NCI-H146 (cell line): ENCODE measurements at regions not wholly inside any gene's neighbourhood (a gene's known extent, or its start where the extent isn't known, plus 50 kb on each side); places are given as distances from the start of the nearest gene placed in this dataset.

ENCODE experiments used
- DNase-seq: peaks from one replicate; lab custom pipeline; 2025; lab: John Stamatoyannopoulos, UW

DNA sequence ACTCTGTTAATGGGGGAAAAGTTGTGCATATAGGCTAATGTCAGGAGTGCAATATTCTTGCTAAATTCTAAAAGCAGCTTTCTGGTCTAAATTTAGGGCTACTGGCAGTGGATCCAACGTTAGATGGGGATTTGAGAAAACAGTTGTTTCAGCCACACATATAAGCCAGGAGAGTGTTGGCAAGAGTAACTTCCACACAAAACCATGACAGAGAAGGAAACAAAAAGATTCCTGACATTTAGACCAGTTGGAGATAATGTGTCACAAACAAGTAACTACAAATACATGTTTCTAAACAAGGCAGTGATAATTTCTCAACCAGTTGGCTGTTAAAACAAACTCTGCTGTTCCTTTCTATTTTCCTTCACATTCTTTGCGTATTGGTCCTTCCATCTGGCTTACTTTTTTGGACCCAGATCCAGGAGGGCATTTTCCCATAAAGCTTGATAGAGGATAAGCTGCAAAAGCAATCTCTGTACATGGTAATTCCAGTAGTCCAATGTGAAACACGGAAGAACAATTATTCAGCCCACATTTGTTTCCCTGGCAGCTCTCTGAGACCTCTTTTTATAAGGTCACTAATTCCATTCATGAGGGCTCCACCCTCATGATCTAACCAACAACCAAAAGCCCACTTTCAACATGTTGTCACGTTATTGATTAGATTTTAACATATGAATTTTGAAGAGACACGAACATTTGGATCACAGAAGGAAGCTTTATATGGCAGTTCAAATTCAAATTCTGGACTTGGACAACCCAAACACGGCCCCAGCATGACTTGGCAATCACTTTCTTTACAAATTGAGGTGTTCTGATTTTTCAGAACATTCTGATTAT is 1888.6 kb downstream of the MRPL39 start:
- no peak for DNase-seq

DNA sequence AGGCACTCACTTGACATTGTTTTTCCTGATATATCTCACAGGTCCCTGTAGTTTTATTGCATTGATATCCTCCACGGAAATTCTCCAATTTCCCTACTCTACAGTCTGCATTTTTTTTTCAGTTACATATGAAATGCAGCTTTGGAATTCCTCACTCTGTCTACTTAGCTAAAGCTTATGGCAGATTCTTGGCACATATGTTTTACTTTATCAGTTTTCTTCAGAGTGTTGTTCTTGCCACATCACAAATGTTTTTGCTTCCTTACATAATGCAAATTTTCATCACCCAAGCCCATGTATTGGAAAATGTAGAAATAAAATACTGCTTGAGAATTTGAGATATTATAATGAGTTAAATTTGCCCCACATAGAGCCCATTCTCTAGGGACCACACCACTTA is 1895.1 kb downstream of the MRPL39 start:
- DNase-seq, result no peak

DNA sequence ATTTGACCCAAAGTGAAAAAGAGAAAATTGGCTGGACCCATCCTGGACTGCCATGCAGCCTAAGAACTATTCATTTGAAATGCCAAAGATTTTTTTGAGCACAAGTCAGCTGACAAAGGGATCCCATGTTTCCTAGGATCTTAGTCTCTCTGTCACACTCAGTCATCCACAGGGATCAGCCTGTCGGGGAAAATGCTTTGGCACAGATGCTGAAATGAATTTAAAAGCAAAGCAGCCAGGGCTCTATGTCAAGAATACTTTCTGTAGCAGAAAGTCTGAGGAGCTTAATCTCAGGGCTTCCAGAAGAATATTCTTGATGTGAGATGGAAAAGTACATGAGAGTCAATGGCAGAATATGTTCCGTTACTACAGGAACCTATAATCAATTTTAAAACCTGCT is 1900.8 kb downstream of the MRPL39 start:
- no peak for DNase-seq

DNA sequence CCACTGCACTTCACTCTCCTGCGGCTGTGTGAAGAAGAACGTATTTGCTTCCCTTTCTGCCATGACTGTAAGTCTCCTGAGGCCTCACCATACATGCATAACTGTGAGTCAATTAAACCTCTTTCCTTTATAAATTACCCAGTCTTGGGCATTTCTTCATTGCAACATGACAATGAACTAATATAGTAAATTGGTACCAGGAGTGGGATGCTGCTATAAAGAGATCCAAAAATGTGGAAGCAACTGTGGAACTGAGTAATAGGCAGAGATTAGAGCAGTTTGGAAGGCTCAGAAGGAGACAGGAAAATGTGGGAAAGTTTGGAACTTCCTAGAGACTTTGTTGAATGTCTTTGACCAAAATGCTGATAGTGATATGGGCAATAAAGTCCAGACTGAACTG is 1907.9 kb downstream of the MRPL39 start:
- no peak for DNase-seq

DNA sequence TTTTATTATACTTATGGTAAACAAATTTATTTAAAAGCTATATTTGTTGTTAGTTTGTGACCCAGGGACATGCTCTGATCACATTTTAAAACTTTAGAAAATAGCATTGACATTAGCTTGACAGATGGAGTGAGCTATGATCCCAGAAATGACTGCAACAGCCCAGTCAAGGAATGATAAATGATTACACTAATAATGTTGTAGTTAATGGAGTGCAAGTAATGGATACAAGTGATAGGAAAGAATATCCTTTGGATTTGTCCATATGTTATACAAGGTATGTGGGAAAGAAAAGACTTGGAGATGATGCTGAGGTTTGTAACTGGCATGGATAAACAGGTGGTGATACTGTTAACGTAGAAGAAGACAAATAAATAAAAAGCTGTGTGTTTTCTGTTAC is 1908.7 kb downstream of the MRPL39 start:
- no peak for DNase-seq

DNA sequence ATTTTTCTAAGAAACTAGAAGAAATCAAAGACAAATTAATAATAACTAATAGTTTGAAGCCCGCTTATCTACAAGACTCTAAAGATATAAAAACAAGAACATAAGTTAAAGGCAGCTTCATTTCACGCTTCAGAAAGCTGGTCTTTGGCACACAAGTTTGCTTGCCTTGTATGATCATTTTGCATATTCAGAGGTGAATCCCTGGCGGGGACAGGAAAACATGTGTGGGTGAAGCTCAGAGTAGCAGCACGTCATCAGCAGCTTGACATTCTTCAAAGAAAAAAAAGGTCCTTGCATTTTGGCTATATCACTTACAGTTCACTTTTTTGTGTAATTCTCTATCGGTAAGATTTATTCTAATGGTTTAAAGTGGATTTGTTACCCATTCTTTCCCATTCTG is 1911.8 kb downstream of the MRPL39 start:
- no peak for DNase-seq

DNA sequence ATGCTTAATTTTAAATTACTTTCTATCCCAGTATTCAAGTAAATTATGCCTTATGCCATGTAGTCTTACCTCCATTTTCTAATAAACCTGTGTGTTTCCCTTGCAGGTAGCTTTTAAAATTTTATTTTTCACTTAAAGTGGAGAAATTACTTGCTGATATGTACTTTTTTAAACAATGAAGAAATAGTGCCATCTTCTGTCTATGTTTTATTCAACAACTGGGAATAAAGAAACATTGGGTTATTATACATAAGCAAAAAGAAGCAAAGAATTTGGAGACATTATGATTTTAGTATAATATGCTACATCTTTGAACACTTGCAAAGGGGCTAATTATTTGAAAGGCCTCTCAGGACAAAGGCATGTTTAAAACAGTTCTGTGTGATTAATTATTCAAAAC is 1912.9 kb downstream of the MRPL39 start:
- peak; percentile 13 for DNase-seq

DNA sequence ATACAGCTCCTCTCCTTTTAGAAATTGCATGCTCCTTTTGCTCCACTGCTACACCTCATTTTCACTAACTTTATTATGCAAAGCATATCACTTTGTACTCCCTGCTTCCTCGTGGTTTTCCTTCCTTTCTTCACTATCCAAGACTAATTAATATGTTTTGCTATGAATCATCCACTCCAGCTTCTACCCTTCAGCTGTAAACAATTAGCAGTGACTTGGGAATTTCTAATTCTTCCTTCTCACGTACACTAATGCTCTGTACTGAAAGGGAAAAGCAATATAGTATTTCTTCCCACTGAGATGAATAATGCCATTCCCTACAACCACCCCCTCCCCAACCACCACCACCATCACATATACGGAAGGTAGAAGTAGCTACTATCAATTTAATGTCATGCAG is 1917.0 kb downstream of the MRPL39 start:
- DNase-seq, result no peak

DNA sequence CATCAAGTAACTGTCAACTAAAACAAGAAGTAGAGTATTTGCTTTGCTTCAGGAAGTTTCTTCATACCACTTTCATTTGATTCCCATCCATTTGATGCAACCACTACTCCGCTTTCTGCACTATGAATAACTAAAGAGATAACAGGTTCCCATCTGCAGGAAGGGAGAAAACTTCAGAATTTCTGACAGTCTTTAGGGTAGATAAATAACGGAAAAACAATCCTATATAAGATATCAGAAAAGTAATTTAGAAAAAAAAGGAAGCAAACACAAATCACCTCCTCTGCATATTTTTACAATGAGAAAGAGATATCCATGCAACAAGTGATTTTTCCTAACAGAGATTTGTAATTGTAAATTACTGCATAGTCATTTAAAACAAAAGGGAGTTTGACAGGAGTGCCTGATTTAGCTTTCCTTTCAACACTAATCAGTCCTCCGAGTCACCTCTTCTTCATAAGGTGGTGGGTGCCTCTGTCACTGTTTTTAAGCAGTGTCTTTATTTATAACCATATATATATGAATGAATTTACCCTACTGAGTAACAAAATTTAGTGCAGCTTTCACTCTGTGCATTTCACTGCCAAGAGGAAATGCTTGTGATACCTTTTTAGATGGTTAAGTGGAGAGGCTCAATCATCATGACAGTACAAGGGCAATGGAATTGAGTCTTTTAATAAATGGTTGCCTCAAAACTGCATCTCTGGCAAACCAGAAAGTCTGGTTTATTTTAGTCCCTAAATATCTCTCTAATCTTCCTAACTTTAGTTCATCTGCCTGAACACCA is 1920.4 kb downstream of the MRPL39 start:
- DNase-seq, result no peak

DNA sequence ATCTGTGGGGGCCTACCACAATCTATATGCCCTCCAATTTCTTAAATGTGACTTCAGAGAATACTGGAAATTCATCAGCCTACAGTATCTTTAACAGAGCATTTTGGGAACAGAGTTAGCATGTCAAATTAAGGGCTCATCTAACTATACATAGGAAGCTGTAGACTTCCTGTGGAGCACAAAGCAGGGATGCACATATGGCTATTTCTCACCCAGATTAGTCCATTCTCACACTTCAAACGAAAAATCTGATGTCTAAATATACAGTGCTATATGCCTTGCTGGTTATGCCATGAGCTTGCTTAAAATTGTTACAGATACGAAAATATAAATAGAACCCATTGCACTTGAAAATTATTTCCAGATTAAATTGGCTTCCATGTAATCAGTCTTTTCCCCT is 1922.8 kb downstream of the MRPL39 start:
- no peak for DNase-seq

DNA sequence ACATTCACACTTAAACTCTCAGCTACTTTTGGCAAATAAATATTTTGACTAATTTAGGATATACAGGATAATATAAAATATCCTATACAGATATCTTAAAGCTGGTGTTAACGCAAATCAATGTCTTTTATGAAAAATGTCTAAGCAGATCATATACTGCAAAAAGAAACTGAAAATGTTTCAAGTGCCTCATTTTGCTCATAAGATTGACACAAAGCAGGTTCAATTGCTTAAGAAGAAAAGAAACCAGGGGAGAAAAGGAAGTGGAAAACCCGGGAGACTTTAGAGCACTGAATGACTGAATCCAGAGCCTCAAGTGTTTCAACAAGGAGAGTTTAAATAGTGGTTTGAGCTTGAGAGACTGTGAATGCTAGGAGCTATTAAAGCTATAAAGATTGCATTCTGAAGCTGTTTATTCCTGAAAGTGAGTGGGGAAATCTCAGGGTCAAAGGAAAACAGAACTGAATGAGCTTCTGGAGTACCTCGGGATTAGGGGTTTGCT is 1943.0 kb downstream of the MRPL39 start:
- DNase-seq, result no peak

DNA sequence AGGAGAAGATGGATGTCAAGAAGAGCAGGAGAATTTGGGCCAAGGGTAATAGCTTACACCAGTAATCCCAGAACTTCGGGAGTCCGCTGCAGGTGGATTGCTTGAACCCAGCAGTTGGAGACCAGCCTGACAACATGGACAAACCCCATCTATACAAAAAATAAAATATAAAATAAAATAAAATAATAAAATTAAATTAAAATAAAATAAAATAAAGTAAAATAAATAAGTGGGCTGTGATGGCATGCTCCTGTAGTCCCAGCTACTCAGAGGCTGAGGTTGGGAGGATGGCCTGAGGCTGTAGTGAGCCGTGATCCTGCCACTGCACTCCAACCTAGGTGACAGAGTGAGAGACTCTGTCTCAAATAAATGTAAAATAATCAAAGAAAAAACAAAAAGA is 1946.7 kb downstream of the MRPL39 start:
- no peak for DNase-seq

DNA sequence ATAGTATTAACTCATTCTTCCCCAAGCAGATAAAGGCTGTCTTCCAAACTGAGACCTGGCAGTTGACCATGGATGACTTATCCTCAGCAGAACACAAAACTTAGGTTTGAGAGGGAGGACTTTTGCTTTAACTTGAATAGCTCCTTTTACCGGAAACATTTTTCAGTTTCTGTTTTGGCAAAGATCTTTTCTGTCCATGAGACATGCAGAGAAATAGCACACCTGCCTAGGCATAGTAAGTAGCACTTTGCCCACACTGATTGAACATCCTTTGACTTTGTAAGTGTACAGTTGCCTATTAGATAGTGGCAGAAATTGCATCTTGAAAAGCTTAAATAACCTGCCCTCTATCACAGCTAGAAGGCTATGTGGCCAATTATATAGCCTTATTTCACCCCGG is 1962.5 kb downstream of the MRPL39 start:
- DNase-seq, result no peak

DNA sequence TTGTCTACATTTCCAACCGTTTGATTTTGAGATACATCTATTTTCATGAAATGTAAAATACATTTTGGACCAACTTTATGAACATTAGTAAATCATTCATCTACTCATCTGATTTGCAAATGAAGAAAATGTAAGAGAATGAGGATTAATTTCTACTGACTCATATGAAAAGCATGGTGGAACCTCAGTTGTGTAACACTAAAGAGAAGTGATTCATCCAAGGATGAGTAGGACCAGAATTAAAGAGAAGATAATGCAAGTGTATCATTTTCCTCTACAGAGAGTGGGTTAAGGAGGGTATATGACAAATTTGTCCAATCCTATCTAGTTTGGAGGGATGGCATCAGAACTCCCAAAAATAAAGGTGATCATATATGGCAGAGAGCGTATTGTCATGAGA is 1967.6 kb downstream of the MRPL39 start:
- no peak for DNase-seq

DNA sequence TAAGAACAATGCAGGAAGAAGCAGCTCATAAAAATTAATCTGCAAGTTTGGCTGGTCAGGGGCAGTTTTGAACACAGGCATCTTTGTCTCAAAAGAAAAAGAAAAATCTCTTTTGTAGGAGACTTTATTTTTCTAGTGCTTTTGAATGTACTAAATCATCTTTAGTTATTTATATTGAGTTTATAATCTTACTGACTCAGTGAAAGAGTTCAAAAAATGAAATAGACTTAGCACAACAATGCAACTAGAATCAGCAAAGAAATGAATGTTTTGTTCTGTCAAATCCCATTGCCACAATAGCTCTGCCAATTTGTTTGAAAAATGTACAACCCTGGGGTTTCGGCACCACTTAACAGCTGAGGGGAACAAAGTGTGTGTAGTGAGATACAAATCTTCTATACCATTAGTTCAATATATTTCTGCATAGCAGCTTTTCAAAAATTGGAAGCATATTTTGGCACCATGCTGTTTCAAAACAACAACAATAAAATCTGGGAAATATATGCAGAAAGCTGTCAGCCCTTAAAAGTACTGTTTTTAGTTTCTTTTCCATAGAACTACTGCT is 1969.1 kb downstream of the MRPL39 start:
- no peak for DNase-seq

DNA sequence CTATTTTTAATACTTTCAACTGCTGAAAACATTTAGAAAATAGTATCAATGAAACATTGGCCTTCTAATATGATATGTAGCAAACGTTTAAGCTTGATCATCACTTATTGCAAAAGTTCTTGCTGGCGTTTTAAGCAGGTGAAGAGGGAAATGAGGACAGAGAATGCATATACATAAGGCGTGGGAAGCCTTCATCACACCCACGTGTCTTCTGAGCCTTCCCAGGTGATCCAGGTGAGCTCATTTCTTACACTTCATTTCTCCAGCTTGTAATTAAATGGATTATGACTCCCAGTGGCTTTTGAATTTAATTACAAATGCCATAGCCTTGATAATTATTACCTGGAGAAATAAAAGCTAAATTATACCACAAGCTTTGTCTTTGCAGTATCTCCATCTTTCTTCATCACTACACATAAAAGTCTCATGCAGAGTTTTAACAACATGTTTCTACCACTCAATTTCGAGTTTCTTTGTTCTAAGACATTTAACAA is 1973.8 kb downstream of the MRPL39 start:
- no peak for DNase-seq

DNA sequence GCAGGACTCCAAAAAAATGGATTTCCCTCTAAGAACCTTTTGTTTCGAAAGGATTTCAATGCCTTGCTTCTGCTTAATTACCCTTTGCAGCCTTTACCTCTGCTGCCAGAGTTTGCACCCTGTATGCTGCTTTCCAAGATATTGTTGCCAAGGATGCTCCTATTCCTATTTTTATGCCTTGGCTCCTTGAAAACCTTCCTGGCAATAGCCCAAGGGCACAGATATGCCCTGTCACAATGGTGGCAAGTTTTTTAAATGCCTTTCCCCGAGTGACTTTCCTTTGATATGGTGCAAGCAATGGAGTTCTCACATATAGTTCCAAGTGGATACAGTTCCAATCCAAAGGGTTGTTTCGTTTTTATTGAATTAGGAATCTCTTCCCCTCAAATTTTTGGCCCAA is 1983.0 kb downstream of the MRPL39 start:
- DNase-seq, result no peak

DNA sequence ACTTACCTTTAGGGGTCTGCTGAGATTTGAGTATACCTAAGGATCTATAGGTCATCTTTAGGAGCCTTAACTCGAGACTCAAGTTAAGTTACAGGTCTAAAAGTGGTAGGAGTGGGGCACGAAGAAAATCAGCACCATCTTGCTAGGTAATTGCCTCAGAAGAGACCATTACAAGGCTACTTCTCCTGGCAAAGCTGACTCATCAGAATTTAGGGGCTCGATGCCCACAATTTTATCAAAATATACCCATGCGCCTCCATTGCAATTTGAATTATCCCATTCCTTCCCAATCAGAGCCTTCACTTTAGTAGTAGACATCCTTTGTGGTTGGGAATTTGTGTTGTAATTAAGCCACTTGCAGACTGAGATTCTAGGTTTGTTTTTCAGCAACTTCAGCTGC is 1994.3 kb downstream of the MRPL39 start:
- no peak for DNase-seq

DNA sequence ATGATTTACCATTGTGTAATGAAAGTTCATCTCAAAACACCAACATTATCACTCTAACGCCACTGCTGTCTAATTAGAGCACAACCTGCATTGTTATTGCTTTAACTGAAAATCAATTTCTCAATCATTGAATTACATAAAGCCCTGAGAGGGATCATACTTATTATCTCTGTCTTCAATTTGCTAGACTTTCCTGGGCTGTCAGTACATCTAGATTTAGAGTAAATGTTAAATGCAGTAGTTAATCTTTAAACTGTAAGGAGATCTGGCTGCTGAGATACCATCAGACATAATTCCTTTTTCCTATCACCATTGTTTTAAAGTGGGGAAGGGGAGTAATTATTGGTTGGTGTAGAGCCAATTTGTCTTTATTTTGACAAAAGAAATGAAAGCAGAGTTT is 1995.1 kb downstream of the MRPL39 start:
- peak; percentile 15 for DNase-seq

DNA sequence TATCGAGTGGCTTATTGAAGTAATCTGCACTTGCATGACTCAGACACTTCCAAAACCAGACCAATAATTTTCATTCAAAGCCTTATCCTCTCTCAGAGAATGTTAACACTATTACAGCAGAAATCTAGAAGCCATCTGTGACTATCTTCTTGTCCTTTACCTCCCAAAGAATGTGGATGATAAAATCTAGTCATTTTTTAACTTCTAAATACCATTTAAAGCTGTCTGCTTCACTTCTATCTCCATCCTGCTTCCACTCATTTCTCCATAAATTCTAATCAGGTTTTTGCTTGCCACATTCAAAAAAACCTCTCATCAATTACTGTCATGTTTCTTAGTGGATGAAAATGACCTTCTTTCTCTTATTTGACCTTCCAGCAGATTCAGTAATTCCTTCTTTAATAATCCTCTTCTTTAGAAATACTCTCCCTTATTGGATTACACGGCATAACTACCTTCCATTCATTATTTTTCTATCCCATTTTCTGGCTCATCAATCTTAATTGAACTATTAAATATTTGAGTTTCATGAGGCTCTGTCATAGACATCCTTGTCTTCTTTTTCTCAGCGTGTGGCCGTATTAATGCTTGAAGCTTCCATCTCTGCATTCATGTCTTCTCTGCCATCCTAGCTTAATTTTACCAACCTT is 1999.4 kb downstream of the MRPL39 start:
- DNase-seq, result peak; percentile 74

DNA sequence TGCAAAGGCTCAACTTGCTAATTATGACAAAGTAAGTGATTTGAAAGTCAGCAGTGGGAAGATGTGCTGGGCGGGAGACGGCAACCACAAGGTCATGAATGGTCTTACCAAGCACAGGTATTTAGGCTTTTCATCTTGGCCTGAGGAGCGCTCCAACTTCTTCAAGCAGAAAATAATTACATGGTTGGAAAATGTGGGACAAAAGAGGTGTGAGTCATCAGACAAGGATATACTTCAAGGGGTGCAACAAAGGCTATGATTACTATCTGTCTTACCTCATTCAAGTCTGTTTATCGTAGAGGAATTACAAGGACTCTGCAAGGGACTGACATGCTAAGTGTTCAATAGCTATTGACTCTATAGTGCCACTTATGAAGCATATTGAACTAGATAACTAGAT is 2005.7 kb downstream of the MRPL39 start:
- DNase-seq, result no peak

DNA sequence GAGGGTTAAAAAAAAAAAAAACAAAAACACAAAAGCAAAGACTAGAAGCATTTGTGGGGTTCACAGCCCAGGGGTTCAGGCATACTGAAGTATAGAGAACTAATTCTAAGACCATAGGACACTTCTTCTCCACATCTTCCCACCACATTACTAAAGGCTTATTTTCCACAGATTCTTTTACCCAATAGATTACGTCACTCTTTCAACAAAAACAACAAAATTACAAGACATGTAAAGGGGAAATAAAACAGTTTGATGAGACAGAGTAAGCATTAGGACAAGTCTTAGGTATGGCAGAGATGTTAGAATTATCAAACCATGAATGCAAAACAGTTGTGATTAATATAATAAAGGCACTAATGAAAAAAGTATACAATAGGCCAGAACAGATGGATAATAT is 2013.7 kb downstream of the MRPL39 start:
- no peak for DNase-seq
